GM12891 (cell line): ENCODE measurements at regions not wholly inside any gene's neighbourhood (a gene's known extent, or its start where the extent isn't known, plus 50 kb on each side); places are given as distances from the start of the nearest gene placed in this dataset.

Experiments
- PAX5 ChIP-seq: IDR thresholded peaks from 2 replicates; pipeline ENCODE4 v1.6.1; 2011; ENCODE audit warnings: low read length, moderate library complexity, mild to moderate bottlenecking; ENCODE audit not compliant: insufficient read depth, severe bottlenecking
- POLR2A ChIP-seq: IDR thresholded peaks from 2 replicates; pipeline ENCODE4 v1.6.1; 2011; ENCODE audit warnings: low read depth, low read length, control low read depth
- POLR2AphosphoS5 ChIP-seq: IDR thresholded peaks from 2 replicates; pipeline ENCODE4 v1.6.1; 2011; ENCODE audit warnings: low read depth, low read length, control low read depth
- TAF1 ChIP-seq: IDR thresholded peaks from 2 replicates; pipeline ENCODE4 v1.6.1; 2011; ENCODE audit warnings: low read depth, low read length, control low read depth

DNA sequence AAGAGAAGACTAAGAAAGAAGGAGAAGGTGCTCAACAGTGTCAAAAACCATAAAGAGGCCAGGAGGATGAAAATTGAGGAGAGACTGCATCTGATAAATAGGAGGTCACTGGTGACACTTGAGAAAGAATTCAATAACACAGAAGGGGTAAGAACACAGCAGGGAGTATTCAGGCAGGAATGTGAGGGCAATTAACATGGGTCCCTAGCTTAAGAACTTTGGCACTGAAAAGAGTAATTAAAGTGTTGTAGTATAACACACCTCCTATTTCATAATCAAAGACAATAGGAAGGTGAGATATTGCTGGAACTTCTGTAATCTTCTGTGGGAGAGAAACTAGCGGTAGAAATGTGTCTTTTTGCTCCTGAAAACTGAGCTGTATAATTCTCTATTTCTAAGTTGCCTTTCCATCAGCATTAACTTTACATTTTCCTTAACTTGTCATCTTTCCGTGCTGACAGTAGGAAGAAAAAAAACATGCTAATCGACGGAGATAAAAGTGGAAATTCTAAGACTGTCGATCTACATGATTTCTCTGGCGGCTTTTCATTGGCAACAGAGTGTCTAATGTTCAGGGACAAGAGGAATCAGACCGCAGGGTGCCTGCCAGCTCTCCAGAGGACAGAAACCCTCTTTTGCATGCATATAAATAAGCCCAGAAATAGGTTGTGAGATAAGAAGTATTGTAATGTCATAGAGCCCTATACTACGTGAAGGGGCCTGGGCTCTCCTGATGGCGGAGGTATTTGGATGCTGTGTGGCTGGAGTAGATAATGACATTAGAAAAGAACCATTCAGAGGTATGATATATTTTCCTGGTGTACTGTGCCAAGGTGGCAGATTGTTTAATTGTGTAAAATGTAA is 147.9 kb upstream of the GAP43 start:
- TF ChIP-seq POLR2A, result no peak
- no peak for TF ChIP-seq POLR2AphosphoS5
- TF ChIP-seq TAF1, result no peak
- no peak for TF ChIP-seq PAX5
